IPS-NIHi11 (cell line): ENCODE measurements at regions not wholly inside any gene's neighbourhood (a gene's known extent, or its start where the extent isn't known, plus 50 kb on each side); places are given as distances from the start of the nearest gene placed in this dataset.

Experiments
- DNase-seq: peaks from one replicate; pipeline ENCODE4 v3.0.0; 2012; ENCODE audit warnings: mixed read lengths, low spot score

- DNase-seq = no peak
These were observed 219.0 kb downstream of the CDC5L start for GRCh38 chr6:44606504-44606903.

GRCh38 chr6:44606976-44607375 is 219.5 kb downstream of the CDC5L start:
- DNase-seq = no peak

GRCh38 chr6:44608175-44608574 is 220.7 kb downstream of the CDC5L start:
- DNase-seq = no peak

GRCh38 chr6:44609051-44609612 is 221.6 kb downstream of the CDC5L start:
- no peak for DNase-seq

- DNase-seq = no peak
These were observed 226.9 kb downstream of the CDC5L start for GRCh38 chr6:44614396-44614795.

- no peak for DNase-seq
These were observed 228.1 kb downstream of the CDC5L start for GRCh38 chr6:44615621-44616020.

GRCh38 chr6:44617416-44617815 is 229.9 kb downstream of the CDC5L start:
- no peak for DNase-seq

GRCh38 chr6:44618371-44618770 is 230.9 kb downstream of the CDC5L start:
- DNase-seq = no peak

- DNase-seq = no peak
These were observed 233.4 kb downstream of the CDC5L start for GRCh38 chr6:44620922-44621321.

- no peak for DNase-seq
These were observed 234.3 kb downstream of the CDC5L start for GRCh38 chr6:44621846-44622245.

GRCh38 chr6:44622555-44622954 is 235.0 kb downstream of the CDC5L start:
- no peak for DNase-seq

- no peak for DNase-seq
These were observed 235.4 kb downstream of the CDC5L start for GRCh38 chr6:44622956-44623355.

- peak; percentile 42 for DNase-seq
These were observed 236.7 kb downstream of the CDC5L start for GRCh38 chr6:44624226-44624625.

GRCh38 chr6:44624936-44625573 is 237.5 kb downstream of the CDC5L start:
- no peak for DNase-seq

- DNase-seq = no peak
These were observed 238.5 kb downstream of the CDC5L start for GRCh38 chr6:44625996-44626395.

- DNase-seq = no peak
These were observed 239.1 kb downstream of the CDC5L start for GRCh38 chr6:44626616-44627015.

GRCh38 chr6:44627091-44627882 is 239.8 kb downstream of the CDC5L start:
- peak; percentile 46 for DNase-seq

GRCh38 chr6:44627883-44628271 is 240.4 kb downstream of the CDC5L start:
- DNase-seq = no peak

- no peak for DNase-seq
These were observed 240.8 kb downstream of the CDC5L start for GRCh38 chr6:44628347-44628746.

- DNase-seq = no peak
These were observed 242.1 kb downstream of the CDC5L start for GRCh38 chr6:44629636-44630035.

- peak; percentile 93 for DNase-seq
These were observed 242.9 kb downstream of the CDC5L start for GRCh38 chr6:44630125-44631028.

GRCh38 chr6:44631968-44632367 is 244.5 kb downstream of the CDC5L start:
- no peak for DNase-seq
